HG02981 (cell line): ENCODE measurements at regions not wholly inside any gene's neighbourhood (a gene's known extent, or its start where the extent isn't known, plus 50 kb on each side); places are given as distances from the start of the nearest gene placed in this dataset.

Experiments used
- ATAC-seq: cut with Tn5 transposase; IDR thresholded peaks from one replicate; pipeline ENCODE4 v1.9.1; 2021; ENCODE audit warnings: mild to moderate bottlenecking, moderate library complexity; ENCODE audit not compliant: unreplicated experiment

DNA sequence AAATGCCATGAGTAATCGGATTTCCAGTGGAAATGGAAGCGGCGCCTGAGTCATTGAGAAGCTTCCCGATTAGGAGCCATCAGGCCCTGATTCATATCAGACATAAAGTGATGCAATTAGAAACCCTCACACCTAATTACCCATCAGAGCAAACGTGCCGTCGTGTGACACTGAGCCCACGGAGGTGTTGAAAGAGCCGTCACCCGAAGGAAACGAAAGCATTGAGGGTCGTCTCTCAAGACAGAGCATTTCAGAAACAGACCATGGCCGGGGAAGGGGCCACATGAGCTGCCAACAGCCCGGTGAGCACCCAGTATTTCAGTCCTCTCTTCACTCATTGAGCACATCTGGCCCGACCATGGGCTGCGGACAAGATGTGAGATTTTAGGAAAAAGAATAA is 829.3 kb downstream of the TBC1D22A start:
- ATAC-seq, result no peak

GRCh38 chr22:47591016-47591415 is 828.6 kb downstream of the TBC1D22A start:
- no peak for ATAC-seq

GRCh38 chr22:47589271-47590250 is 827.1 kb downstream of the TBC1D22A start:
- ATAC-seq, result no peak

DNA sequence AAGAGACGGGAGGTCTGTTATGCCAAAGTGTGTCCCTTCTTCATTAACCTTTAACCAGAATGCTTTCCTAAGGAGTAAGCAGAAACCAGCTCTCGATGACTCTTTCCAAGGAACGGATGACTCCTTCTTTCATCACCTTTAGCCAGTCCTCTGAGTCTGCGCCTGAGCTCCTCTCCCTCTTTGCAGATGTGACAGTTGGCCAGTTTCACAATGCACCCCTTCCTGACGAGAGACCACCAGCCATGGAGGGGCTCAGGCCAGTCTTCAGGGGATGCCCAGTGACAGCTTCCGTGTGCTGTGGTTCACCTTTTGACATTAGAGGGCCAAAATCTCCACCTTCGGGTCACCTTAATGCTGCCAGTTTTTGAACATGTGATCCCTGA is 826.1 kb downstream of the TBC1D22A start:
- no peak for ATAC-seq

GRCh38 chr22:47587861-47588577 is 825.6 kb downstream of the TBC1D22A start:
- ATAC-seq, result no peak

DNA sequence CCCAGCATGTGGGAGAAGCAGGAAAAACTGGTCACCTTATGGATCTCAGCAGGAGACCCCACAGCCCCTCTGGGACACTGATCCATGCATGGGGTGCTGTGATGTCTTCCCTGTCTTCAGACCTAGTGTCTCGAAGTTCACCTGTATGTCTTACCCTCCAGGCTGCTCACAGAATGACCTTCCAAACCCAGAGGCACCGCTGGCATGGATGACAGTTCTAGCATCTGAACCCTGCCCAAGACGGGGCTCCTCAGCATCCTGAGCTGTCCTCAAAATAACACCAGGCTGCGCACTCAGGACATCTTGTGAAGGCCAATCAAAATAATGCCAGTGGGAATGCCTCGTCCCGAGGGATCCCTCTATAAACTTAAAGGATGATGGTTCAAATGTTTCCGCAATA is 824.9 kb downstream of the TBC1D22A start:
- ATAC-seq, result no peak

DNA sequence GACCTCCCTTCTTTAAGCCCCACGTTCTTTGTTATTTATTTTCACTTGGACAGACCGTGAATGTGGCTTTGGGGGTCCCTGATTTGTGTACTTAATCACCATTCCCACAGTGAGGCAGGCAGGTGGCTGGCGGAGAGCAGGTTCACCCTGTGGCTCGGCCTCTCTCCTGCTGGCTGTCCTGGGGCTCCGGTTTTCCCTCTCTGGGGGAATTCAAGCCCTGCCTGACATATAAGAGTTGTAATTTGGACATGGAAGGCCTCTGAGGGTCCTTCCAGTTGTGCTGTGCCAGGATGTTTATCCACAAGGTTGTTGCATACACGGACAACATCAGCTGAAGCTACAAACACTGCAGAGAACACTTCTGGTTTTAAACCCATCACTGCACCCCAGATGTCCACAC is 824.5 kb downstream of the TBC1D22A start:
- ATAC-seq, result no peak

GRCh38 chr22:47586038-47586437 is 823.6 kb downstream of the TBC1D22A start:
- ATAC-seq, result no peak

- ATAC-seq, result no peak
These were observed 821.6 kb downstream of the TBC1D22A start for GRCh38 chr22:47583959-47584562.

- ATAC-seq, result no peak
These were observed 819.6 kb downstream of the TBC1D22A start for GRCh38 chr22:47582067-47582466.

DNA sequence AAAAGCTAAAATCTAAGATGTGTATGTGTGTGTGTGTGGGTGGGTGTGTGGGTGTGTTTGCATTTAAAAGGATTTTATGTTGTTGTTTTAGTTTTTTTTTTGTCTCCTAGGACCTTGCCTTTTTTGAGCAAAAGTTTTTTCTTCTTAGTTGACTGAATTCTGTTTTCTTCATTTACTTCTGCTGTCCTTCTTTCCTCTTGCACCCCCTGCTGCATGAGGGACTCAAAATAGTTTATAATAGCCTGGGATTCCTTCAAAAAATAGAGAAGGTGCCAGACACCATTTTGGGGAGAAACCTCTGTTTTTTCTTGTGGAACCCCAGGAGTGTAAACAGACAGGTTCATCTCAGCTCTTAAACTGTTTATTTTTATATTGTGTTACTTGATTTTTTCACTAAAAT is 817.7 kb downstream of the TBC1D22A start:
- ATAC-seq, result no peak

DNA sequence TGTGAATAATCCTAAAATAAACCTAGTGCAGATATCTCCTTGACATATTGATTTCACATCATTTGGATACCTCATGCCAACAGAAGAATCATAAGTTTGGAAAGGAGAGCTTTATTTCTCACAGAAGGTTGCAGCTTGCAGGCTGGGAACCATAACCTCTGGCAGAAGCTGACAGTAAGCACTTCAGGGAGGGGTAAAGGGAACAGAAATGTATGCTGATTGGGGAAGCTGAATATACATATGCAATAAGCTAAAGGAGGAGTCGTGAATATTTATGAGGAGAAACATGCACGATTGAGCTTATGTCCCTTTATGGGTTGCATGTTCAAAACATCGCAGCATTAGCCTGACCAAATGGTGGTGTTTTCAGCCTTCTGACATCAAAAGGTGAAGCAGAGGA is 814.5 kb downstream of the TBC1D22A start:
- ATAC-seq, result no peak

GRCh38 chr22:47575291-47575690 is 812.8 kb downstream of the TBC1D22A start:
- ATAC-seq, result no peak

DNA sequence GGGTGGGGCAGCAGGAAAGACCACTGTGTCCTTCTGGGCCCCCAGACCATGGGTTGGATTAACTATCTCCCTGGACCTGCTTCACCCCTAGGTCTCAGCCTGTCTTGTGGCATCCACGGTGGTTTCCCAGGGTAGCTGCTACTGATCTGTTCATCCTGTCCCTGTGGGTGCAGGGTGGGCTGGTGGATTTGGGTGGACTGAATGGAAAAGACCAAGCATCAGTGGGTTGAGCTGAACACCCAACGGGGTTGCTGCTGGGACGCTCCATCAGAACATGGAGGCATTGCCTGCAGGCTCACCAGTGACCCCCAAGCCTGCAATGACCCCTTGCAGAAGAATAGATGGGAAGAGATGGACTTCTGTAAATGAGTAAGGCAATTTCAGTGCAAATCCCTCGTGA is 812.1 kb downstream of the TBC1D22A start:
- ATAC-seq, result no peak

- no peak for ATAC-seq
These were observed 810.7 kb downstream of the TBC1D22A start for GRCh38 chr22:47573141-47573540.

- ATAC-seq, result no peak
These were observed 810.0 kb downstream of the TBC1D22A start for GRCh38 chr22:47572443-47572842.

- no peak for ATAC-seq
These were observed 809.2 kb downstream of the TBC1D22A start for GRCh38 chr22:47571616-47572015.

GRCh38 chr22:47570851-47571250 is 808.4 kb downstream of the TBC1D22A start:
- ATAC-seq, result no peak

- ATAC-seq, result no peak
These were observed 807.8 kb downstream of the TBC1D22A start for GRCh38 chr22:47570300-47570685.

DNA sequence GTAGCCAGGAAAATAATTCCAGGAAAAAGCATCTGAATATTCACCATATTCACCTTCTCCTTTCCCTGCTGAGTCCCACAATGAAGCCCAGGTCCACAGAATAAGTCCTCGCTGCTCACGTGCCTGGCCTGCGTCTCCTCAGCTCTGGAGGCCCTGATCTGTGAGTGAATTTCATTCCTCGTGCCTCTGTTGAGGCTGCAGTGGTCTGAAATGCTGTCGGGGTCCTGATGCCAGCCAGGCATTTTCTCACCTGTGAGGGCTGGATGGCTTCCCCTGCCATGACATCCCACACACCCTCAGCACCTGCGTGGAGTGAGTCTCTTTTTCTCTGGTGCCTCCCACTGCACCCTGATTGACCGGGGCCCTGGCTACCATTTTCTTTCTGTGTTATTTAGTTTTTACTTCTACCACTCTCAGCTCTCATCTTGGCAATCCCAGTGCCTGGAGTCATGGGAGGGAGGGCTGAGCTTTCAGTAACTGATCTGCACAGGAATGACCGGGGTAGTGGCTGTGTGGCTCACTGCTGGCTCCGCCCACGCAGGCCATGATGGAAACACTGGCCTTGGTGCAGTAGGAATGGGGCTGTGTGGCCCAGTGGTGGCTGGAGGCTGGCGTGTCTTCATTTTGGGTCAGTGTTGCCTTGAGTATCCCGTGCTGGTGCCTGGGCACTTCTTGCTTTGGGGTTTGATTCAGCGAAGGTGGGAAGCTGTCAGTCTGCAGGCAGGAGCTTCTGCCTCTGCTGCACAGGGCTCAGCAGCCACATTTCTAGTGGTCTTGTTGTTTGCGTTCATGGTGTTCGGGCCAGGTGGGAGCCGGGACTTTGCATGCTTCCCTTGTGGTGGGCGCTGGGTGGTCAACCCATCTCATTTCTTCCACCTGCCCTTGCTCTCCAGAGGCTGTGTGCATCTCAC is 807.2 kb downstream of the TBC1D22A start:
- ATAC-seq, result no peak

- ATAC-seq, result no peak
These were observed 806.2 kb downstream of the TBC1D22A start for GRCh38 chr22:47568700-47569099.
